ENCODE measurements at regions not wholly inside any gene's neighbourhood (a gene's known extent, or its start where the extent isn't known, plus 50 kb on each side); places are given as distances from the start of the nearest gene placed in this dataset.
"Not testable (repeated sequence)": the region's sequence is repeated elsewhere in the genome, so short reads cannot be mapped to it uniquely, and the experiment has no call there.

- no TSS peak for BruUV-seq (replicated peaks)
- Histone ChIP-seq H4K20me1 (ENCODE audit: low read length) (no peaks in the 10 kb centered on the region), H3K4me1 (ENCODE audit: insufficient read depth, low read length) (no peaks in the 10 kb centered on the region), H3K27ac (ENCODE audit: low read length) (no peak overlapping the region), H3K36me3 (ENCODE audit: low read depth, low read length) (no peaks in the 10 kb centered on the region), H3K9me3 (ENCODE audit: low read length) (no peaks in the 10 kb centered on the region), H3K9ac (ENCODE audit: low read length) (no peak overlapping the region), H3K4me2 (ENCODE audit: low read length) (no peak overlapping the region), H2AFZ (ENCODE audit: low read length) (no peak overlapping the region), H3K4me3 (ENCODE audit: low read length) (no peak overlapping the region), H3K9me2 (replicated peaks; ENCODE audit: low read length) (no peaks in the 10 kb centered on the region), H3K79me2 (ENCODE audit: low read length) (no peaks in the 10 kb centered on the region), H3F3A (ENCODE audit: low read length, unreplicated experiment) (no peaks in the 10 kb centered on the region), H3K27me3 (ENCODE audit: low read length) (no peaks in the 10 kb centered on the region)
- TF ChIP-seq EZH2 (IDR thresholded peaks at IDR 0.05; ENCODE audit: low read length, unreplicated experiment) (no peak), EZH2phosphoT487 (IDR thresholded peaks at IDR 0.05; ENCODE audit: borderline replicate concordance, low read length) (no peak)
- TF ChIP-seq, protein P1, sequence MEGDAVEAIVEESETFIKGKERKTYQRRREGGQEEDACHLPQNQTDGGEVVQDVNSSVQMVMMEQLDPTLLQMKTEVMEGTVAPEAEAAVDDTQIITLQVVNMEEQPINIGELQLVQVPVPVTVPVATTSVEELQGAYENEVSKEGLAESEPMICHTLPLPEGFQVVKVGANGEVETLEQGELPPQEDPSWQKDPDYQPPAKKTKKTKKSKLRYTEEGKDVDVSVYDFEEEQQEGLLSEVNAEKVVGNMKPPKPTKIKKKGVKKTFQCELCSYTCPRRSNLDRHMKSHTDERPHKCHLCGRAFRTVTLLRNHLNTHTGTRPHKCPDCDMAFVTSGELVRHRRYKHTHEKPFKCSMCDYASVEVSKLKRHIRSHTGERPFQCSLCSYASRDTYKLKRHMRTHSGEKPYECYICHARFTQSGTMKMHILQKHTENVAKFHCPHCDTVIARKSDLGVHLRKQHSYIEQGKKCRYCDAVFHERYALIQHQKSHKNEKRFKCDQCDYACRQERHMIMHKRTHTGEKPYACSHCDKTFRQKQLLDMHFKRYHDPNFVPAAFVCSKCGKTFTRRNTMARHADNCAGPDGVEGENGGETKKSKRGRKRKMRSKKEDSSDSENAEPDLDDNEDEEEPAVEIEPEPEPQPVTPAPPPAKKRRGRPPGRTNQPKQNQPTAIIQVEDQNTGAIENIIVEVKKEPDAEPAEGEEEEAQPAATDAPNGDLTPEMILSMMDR (conservative IDR thresholded peaks at IDR 0.05; ENCODE audit: low read depth, low read length) = no peak
- no peak for ATAC-seq
- POLR2A ChIA-PET (ENCODE audit: unreplicated experiment) = no interaction called here
- CTCF ChIA-PET = no interaction called here
- intact Hi-C loops (cut with micrococcal nuclease) = no loop called here
- DNase-seq = no peak
Measured at GRCh38 chr2:111670776-111671175, 213.2 kb downstream of the ANAPC1 start.

- H3K27ac ChIP-seq (ENCODE audit: low read length) = no peak overlapping the region
- H3F3A ChIP-seq (ENCODE audit: low read length, unreplicated experiment) = no peaks in the 10 kb centered on the region
- no peaks in the 10 kb centered on the region for H3K79me2 ChIP-seq (ENCODE audit: low read length)
- H3K4me2 ChIP-seq (ENCODE audit: low read length) = no peak overlapping the region
- TF ChIP-seq EZH2 (IDR thresholded peaks at IDR 0.05; ENCODE audit: low read length, unreplicated experiment) (no peak), EZH2phosphoT487 (IDR thresholded peaks at IDR 0.05; ENCODE audit: borderline replicate concordance, low read length) (no peak)
- TF ChIP-seq, protein P1 (conservative IDR thresholded peaks at IDR 0.05; ENCODE audit: low read depth, low read length) = no peak
- ChIA-PET CTCF (no interaction called here), POLR2A (ENCODE audit: unreplicated experiment) (no interaction called here)
- H3K9me3 ChIP-seq (ENCODE audit: low read length) = no peaks in the 10 kb centered on the region
- no TSS peak for BruUV-seq (replicated peaks)
- no peaks in the 10 kb centered on the region for H3K4me1 ChIP-seq (ENCODE audit: insufficient read depth, low read length)
- H3K4me3 ChIP-seq (ENCODE audit: low read length) = no peak overlapping the region
- intact Hi-C loops (cut with micrococcal nuclease) = no loop called here
- DNase-seq (no peak), ATAC-seq (no peak)
- H3K9me2 ChIP-seq (replicated peaks; ENCODE audit: low read length) = no peaks in the 10 kb centered on the region
- no peaks in the 10 kb centered on the region for H3K36me3 ChIP-seq (ENCODE audit: low read depth, low read length)
- H4K20me1 ChIP-seq (ENCODE audit: low read length) = no peaks in the 10 kb centered on the region
- H3K27me3 ChIP-seq (ENCODE audit: low read length) = no peaks in the 10 kb centered on the region
- no peak overlapping the region for H2AFZ ChIP-seq (ENCODE audit: low read length)
- H3K9ac ChIP-seq (ENCODE audit: low read length) = no peak overlapping the region
Measured at GRCh38 chr2:111671426-111672150, 212.4 kb downstream of the ANAPC1 start.

- H3K9me2 ChIP-seq (replicated peaks; ENCODE audit: low read length); DNase-seq; H3K36me3 ChIP-seq (ENCODE audit: low read depth, low read length); H3K4me2 ChIP-seq (ENCODE audit: low read length); H3K79me2 ChIP-seq (ENCODE audit: low read length); H3K9me3 ChIP-seq (ENCODE audit: low read length); H3F3A ChIP-seq (ENCODE audit: low read length, unreplicated experiment); intact Hi-C loops (cut with micrococcal nuclease); H3K27ac ChIP-seq (ENCODE audit: low read length); POLR2A ChIA-PET (ENCODE audit: unreplicated experiment); H4K20me1 ChIP-seq (ENCODE audit: low read length); CTCF ChIA-PET; ATAC-seq; BruUV-seq (replicated peaks); H3K4me3 ChIP-seq (ENCODE audit: low read length); H3K9ac ChIP-seq (ENCODE audit: low read length); H2AFZ ChIP-seq (ENCODE audit: low read length); H3K4me1 ChIP-seq (ENCODE audit: insufficient read depth, low read length); H3K27me3 ChIP-seq (ENCODE audit: low read length): not testable (repeated sequence)
Measured at GRCh38 chr2:111672641-111673040, 211.4 kb downstream of the ANAPC1 start.

Data from PC-3 (cell line).